DMS153 (cell line): ENCODE measurements at regions not wholly inside any gene's neighbourhood (a gene's known extent, or its start where the extent isn't known, plus 50 kb on each side); places are given as distances from the start of the nearest gene placed in this dataset.
"Not testable (repeated sequence)": the region's sequence is repeated elsewhere in the genome, so short reads cannot be mapped to it uniquely, and the experiment has no call there.

Experiments
- DNase-seq: peaks from one replicate; lab custom pipeline; 2025; lab: John Stamatoyannopoulos, UW

DNA sequence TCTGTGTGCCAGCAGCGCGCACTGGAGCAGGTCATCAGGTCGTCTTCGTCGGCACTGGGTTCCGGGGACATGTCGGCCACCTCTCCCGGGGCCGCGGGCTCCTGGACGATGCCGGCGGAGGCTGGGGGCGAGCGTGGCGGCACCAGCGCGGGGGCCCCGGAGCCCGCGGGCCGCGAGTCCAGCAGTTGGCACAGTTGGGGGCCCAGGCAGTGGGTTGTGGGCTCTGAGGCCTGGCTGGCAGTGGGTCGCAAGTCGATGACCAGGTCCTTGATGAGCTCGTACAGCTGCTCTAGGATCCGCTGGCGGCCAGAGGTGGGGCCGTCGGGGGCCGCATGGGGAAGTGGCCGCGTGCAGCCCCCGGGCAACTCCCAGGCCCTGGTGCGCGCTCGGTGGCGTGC lies 300.5 kb downstream of the CCDC74A start:
- DNase-seq, result no peak

DNA sequence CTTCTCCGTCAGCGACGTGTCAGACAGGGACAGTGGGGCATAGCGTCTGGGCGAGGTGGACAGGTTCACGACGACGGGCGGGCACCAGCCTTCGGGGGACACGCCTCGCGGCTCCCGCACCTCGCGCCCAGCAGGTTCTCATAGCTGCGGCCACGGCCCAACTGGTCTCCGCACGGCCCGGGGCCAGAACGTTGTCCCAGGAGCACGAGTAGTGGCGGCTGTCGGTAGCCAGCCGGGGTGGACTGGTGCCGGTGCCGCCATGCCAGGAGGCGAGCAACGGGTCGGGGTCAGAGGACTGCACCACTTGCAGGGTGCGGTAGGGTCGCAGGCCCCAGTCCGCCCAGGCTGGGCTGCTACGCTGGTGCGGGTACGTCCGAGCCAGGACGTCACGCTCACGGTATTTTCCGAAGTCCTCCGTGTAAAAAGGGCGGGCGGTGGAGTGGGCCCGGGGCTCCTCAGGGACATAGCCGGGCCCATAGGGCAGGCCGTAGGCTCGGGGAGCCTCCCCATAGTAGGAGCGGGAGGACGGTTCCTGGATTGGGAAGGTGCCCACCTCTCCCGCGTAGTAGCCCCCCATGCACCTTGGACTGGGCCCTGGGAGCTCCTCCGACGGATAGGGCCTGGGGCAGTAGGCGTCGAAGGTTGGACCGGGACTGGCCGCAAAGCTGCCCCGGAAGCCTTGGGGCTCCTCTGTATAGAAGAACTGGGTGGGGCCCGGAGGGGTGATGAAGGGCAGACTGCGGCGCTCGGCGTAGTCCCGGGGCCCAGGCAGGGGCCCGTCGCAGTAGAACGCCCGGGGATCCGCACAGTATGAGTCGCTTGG lies 301.2 kb downstream of the CCDC74A start:
- DNase-seq, result not testable (repeated sequence)

DNA sequence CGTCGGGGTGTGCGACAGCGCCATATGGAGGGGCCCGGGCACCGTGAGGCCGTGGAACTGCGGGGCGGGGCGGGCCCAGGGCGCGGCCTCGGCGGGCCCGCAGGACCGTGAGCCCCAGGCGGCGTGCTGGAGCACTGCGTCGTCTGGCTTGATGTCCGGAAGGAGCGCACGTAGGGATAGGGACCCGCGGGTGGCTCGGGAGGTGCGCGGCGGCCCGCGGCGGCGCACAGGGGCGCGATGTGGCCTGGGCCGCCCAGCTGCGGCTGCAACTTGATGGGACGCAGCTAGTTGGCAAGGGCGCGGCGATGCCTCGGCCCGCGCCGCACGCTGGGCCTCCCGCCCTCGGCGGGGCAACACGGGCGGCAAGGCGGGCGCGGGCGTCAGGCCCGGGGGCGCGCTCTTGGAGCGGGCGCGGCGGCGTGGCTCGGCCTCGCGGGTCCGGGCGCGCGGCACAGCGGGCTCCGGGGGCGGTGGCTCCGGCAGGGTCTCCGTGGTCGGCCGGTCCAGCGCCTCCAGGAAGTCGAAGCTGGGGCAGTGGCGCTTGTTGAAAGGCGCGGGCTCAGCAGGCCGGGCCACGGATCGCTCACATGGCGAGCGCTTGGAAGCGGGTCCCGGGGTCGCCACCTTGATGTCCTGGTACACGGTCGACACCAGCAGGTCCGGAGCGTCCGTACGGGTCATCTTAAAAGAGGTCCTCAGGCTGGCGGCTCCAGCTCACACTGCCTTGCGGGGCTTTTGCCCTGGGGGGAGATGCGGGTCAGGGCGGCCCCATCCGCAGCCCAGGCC lies 302.0 kb downstream of the CCDC74A start:
- not testable (repeated sequence) for DNase-seq

DNA sequence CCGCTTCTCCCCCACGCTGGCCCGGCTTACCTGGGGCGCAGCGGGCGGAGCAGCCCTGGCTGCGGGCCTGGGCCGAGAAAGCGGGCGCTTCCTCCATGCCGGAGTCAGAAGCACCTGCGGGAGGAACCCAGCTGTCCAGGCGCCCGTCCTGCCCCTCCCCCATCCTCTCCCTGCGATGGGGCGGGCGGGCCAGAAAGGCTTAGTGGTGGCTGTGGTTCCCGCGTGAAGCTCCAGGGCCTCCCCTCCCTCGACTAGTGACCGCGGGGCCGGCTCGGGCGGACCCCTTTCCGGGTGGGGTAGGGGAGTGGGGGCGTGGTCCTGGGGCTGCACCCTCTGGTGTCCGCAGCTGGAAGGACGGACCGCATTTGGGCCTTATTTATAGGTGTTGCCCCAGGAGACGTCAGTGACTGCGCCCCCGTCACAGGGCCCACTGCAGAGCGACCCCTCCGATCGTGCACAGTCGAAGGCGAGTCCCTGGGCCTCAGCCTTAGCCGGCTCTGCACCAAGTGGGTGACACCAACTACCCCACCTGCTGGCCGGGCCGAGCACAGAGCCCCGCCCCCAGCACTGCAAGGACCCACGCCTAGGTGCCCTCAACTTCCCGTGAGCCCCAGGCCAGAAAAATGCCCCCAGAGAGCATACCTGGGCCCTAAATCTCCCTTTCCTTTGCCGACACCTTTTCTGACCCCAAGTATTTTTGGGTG lies 302.7 kb downstream of the CCDC74A start:
- not testable (repeated sequence) for DNase-seq

DNA sequence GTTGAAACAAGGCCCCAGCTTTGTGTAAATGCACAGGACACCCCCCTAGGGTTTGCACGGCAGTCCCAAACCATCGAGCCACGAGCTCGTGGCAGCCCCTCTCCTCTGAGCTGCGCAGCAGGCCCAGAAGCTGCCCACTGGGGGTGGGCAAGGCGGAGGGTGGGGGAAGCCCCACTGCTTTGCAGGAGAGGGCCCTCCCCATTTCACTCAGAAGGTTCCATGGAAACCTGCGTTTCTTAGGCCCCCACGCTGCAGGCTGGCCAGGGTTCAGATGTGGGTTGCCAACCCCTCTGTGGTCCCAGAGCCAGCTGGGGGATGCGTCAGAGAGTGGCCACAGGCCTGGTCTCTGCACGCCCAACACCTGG lies 303.2 kb downstream of the CCDC74A start:
- DNase-seq, result not testable (repeated sequence)

DNA sequence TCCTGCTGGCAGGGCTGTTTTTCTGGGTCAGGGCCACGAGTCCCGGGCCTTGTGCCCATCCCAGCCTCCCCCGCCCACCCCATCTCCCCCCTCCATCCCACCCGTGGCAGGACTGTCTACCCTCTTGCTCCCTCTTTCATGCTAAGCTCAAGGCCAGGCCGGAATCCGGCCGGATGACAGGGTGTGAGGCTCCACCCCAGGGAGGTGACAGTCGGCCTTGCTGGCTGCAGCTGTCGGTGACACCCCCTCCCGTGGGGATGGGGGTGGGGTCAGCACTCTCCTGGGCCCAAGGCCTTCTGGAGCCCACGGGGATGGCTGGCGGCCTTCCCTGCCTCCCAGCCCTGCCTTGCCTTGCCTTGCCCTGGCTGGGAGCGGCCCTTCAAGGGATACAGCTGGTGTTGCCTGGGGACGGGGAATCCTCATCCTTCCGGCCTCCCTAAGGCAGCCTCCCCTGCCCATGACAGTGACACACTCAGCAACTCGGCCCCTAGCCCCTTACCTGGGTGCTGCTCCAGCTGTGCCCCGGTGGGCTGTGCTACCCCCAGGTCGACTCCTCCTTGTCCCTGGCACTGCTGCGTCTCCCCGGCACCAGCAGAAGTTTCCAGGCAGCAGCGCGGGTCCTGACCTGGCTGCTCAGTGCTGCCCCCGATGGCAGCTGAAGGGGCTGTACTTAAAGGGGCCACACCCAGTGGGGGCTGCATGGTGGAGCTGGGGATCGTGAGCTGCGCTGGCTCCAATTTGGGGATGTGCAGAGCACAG lies 303.9 kb downstream of the CCDC74A start:
- not testable (repeated sequence) for DNase-seq

DNA sequence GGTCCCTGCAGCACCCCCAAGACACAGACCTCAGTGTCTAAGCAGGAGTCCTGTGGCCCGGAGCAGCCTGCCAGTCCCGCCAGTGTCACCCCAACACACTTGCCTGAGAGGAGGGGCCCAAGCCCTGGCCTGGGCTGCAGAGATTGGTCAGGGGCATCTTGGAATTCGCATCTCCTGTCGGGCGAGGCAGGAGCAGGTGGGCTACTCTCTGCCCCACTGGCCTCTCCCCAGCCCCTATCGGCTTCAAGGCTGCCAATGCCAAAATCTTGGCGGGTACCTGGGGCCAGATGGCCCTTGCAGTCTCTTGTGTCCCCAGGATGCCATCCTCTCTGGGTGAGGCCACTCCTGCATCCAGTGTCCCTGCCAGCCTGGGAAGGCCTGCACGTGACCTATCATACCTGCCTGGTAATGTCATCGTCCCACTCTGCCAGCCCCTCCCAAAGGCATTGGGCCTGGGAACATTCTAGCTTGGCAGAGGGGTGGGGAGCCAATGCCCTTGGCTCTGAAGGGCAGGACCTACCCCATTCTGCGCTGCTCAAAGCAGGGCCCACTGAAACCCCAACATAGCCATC lies 304.6 kb downstream of the CCDC74A start:
- not testable (repeated sequence) for DNase-seq

DNA sequence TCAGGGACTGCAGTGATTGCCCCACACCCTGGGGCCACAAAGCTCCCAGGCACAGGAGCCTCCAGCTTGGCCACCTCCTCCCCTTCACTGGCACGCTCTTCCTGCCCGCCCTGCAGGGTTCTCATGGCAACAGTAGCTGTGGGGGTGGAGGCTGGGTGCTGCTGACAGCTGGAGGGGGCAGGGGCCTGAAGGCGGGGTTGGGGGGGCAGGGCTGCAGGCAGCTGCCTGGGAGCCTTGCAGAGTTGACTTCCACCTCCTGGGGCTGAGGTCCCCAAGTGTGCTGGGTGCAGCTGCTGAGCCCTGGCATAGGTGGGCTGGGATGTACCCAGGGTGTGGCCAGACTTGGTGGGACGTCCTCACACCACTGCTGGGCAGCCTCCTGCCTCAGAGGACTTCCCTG lies 305.2 kb downstream of the CCDC74A start:
- not testable (repeated sequence) for DNase-seq

DNA sequence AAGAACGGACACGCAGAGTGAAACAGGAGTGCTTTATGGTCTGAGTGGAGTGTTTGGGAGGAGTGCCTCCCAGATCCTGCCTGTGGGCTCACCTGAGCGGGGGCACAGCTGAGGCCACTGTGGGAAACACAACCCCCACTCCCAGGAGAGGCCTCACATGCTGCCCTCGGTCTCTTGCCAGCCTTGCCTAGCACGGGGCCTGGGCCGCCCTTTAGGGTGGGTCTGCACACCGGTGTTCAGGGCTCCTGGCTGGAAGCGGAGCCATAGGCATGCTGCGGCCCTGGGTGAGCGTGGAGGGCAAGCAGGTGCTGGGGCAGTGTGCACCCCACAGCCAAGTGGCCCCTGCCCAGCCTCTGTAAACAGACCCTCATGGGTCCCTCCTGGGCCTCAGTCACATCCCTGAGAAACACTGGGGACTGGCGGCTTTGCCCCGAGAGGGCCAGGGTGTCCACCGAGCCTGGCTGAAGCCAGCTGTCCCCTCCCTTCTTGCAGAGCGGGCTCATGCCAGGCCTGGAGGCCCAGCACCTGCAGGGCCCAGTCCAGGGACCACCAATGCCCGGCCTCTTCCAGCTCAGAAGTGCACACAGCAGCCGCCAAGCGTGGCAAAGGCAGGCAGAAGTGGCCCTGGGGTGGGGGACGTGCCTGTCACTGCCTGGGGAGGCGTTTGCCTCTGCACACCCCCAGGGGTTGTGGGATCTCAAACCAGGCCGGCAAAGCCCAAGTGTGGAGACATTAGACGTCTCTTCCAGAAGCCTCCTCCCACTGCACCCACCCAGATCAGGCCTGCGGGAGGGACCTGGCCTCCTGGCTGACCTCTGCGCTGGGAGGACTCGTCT lies 305.9 kb downstream of the CCDC74A start:
- not testable (repeated sequence) for DNase-seq

DNA sequence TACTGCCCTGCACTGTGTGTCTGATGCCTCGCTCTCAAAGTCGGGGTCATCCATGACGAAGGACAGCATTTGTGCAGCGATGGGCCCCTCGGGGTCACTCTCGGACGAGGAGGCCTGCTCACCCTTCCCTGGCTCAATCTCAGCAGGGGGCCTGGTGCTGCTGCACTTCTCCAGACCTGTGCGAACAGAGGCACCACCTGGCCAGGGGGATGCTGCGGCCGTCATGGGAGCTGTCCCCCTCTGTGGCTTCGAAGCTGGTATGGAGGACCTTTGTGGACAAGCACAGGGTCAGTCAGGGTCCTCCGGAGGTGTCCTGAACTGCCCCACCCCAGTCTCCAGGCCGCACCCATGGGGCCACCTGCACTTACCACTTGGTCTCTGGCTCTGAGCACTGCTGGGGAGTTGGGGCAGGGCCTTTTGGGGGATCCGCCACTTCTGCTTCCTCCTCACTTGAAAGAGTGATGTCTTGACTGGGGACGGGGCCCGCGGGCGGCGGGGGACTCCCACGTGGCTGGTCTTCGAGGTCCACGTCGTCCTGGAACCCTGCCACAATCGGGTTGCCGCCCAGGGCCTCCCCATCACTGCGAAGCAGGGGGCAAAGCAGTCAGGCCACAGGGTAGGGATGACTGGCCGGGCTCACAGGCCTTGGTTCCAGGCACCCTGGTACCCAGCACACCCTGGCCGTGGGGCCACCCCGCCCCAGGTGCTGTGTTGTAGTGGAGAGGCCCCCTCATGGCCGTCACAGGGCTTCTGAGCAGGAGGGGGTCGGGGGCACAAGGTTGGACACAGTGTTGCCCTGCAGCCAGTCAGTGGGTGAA lies 306.7 kb downstream of the CCDC74A start:
- not testable (repeated sequence) for DNase-seq

DNA sequence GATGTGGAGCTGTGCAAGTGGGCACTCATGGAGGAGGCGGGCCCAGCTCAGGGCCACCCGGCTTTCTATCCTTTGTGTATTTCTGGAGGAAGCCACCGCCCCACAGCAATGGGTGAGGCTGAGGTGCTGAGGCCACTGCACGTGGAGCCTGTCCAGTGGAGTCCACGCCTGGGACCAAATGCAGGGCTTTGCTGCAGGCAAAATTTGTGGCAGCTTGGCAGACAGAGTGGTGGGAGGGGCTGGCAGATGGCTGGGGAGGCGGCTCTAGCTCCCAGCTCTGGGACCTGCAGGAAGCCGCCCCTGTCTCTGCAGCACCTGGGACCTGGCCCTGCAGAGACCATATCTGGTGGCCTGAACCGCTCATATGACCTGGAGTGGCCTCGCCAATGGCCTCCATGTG lies 307.3 kb downstream of the CCDC74A start:
- DNase-seq, result not testable (repeated sequence)

DNA sequence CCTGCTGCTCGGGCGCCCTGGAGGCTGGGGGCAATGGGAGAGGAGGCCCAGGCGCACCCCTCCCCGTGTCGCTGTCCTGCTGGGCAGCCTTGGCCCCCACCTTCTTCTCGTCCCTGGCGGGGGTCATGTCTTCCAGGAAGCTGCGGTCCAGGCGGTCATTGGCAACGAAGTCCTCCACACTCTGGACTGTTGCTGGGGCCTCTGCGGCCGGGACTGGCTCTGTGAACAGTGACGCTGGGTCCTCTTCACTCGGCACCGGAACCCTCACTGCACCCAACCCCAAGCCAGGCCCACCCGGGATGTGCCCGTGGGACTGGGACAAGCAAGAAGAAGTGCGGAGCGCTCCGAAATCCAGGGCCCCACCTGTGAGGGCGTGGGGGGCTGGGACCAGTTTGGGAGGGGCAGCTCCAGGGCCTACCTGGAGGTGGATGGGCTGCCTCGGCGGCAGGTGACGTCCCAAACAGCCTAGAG lies 308.0 kb downstream of the CCDC74A start:
- DNase-seq, result no peak

DNA sequence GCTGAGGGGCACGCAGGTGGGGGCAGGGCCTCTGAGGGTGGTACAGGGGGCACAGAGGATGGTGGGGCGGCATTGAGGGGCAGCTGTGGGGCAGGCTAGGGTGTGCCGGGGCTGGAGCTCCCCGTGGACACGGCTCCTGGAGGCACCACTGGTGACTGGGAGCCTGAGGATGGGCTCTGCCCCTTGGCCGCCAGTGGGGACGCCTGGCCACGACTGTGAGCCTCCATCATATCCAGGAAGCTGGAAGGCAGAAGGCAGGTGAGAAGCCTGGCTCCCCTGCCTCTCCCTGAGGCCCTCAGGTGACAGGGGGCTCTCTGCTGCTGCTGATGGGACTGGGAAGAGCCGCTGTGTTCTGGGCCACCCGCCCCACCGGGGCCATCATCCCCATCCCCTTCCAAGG lies 308.4 kb downstream of the CCDC74A start:
- not testable (repeated sequence) for DNase-seq

DNA sequence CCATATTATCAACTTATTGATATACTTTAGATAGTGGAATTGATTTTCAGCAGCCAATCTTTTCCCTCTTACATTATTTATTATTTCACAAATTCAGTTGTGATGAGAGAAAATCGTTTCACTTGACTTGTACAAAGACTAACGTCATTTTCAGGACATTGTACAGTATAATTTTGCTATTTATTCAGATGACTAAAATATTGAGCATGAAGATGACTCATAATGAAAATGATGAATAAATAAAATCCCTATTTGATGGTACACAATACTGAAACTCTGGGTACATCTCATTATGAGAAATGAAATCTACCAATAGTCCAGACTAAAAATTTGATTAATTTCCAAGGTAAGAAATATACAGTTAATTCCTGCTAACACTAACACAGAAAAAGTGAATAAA lies 316.4 kb downstream of the CCDC74A start:
- DNase-seq, result not testable (repeated sequence)

DNA sequence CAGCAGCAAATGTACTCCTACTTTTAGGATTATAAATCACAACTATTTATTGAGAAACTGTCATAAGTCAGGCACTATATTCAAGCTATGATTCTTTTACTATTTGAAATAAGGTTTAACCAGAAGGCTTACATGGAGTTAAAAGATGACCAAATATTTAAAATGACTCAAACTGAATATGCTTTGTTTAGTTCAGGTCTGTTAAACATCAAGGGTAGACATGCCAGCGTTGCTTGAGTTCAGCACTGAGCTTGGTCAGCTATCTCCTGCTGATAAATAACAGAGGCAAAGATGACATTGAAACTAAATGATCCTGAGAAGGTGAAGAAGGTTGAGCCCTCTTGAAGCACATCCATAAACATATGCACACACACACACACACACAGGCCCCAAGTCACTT lies 305.6 kb downstream of the ANKRD30BL start:
- DNase-seq, result not testable (repeated sequence)

DNA sequence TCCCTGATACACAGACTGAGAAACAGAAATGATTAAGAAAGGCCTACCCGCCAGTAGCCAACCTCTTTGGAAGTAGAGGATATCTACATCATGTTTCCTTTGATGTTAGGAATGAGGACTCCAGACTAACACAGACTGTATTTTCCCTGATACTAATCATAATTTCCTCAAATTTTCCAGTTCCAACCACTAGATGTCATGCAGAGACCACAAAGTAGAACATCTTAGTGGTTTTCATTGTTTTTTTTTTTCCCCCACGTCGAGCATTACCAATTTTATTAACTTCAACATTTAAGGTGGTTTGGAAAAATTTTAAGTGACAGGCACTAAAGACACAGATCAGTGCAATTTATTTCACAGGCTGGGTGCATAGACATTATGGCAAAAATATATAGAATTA lies 303.6 kb downstream of the ANKRD30BL start:
- DNase-seq, result not testable (repeated sequence)
